GM10847 (cell line): ENCODE measurements at regions not wholly inside any gene's neighbourhood (a gene's known extent, or its start where the extent isn't known, plus 50 kb on each side); places are given as distances from the start of the nearest gene placed in this dataset.

Source experiments
- POLR2A ChIP-seq: IDR thresholded peaks from 2 replicates; pipeline ENCODE4 v1.6.1; 2011; ENCODE audit not compliant: insufficient read length; ENCODE audit errors: extremely low read depth

DNA sequence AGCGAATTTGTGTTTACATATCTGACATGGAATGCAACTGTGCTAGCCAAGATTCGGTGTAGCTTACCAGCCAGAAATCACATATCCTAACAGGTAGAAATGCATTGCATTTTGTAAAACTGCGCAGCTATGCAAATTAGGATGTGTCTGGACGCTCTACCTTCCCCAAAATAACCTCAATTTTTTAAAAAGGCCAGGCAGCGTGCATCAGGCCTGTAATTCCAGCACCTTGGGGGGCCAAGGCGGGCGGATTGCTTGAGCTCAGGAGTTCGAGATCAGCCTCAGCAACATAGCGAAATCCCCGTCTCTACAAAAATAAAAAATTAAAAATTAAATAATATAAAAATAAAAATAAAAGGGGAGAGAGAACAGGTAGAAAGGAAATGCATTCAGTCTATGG, 305.0 kb downstream of the TYW1 start:
- TF ChIP-seq POLR2A: no peak

DNA sequence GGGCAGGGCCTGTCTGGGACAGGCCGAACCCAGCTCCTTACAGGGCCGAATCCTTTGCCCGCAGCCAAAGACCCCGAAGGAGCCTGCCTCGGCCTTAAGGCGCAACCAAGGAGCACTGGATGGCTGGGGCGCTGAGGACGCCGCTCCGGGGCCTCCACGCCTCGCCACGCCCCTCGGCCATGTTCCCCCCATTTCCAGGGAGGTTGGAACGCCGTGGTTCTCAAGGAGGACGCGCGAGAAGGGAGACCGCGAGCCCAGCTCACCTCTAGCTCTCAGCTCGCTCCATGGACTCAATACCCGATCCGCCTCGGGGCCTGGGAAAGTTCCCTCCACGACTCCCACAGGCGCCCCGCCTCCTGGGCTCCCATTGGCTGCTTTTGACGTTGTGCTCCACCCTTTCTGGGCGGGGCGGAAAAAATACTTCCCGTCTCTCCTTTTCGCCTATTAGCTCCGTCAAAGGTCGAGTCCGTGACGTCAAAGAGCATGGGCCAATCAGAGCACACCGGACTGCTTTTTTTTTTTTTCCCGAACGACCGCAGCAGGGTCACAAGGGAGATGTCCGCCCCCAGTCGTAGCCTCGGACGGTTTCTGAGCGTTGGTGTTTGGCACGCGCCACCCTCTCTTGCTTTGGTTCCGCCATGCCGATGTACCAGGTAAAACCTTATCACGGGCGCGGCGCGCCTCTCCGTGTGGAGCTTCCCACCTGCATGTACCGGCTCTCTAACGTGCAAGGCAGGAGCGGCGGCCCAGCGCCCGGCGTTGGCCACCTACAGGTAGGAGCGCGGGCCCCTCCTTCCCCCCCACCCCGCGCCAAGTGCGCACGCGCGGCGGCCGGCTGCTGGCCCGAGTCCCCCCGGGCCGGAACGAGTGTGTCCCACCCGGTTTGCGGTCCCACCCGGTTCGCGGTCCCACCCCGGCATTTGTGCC, 305.7 kb downstream of the TYW1 start:
- peak; percentile 60 for TF ChIP-seq POLR2A

DNA sequence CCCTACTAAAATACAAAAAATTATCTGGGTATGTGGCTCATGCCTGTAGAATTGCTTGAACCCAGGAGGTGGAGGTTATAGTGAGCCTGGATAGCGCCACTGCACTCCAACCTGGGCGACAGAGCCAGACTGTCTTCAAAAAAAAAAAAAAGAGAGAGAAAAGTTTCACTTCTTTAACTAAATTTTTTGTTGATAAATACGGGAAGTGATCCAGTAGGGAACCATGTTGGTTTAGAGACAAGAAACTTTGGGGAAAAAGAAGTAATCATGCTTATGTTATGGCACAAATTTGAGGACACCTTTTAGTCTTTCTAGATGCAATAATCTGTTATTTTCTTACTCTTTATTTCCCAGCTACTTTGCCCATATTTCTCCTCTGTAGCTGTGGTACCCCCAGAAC, 309.7 kb downstream of the TYW1 start:
- no peak for TF ChIP-seq POLR2A

DNA sequence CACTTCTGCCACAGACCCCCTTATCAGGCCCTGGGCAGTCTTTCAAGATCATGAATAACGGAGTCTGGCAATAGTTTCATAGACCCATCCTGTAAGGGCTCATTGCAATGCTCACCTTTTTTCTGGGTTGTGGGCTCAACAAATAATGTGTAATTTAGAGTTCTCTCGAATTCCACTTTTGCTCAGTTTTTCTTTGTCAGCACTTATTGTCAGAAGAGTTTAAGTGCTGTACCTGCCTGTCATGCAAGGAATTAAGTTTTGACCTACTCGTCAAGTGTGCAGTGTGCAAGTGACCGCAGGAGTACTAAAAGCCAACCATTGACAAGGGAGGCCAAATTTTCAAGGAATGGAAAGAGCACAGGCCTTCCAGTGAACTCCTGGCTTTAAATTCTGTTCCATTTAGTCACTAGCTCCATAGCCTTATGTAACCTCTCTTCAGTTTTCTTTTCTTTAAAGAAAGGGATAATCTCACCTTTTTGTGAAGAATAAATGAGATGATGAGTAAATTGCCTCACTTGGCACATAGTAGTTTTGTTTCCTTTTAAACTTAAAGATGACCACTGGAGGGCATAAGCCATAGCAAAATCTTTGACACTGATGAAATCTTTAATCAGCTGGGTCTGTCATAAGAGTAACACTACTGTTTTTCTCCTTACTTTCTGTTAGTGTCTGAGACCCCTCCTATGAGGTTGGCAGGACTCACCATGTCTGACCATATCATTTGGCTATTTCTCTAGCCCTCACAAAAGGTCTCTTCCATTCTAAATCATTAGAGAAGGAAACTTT, 313.3 kb downstream of the TYW1 start:
- no peak for TF ChIP-seq POLR2A

DNA sequence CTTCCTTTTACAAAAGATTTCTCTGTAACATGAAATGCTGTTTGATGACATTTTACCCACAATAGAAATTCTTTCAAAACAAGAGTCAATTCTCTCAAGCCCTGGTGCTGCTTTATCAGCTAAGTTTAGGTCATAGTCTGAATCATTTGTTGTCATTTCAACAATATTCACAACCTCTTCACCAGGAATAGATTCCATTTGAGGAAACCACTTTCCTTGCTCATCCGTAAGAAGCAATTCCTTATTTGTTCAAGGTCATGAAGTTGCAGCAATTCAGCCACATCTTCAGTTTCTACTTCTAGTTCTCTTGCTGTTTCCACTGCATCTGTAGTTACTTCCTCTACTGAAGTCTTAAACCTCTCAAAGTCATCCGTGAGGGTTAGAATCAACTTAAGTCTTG, 315.3 kb downstream of the TYW1 start:
- TF ChIP-seq POLR2A: no peak

DNA sequence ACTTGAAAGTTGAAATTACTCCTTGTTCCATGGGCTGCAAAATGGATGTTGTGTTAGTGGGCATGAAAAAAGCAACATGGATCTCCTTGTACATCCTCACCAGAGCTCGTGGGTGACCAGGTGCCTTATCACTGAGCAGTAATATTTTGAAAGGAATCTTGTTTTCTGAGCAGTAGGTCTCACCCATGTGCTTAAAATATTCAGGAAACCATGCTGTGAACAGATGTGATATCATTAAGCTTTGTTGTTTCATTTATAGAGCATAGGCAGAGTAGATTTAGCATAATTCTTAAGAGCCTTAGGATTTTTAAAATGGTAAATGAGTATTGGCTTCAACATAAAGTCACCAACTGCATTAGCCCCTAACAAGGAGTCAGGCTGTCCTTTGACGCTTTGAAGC, 316.6 kb downstream of the TYW1 start:
- TF ChIP-seq POLR2A: no peak

DNA sequence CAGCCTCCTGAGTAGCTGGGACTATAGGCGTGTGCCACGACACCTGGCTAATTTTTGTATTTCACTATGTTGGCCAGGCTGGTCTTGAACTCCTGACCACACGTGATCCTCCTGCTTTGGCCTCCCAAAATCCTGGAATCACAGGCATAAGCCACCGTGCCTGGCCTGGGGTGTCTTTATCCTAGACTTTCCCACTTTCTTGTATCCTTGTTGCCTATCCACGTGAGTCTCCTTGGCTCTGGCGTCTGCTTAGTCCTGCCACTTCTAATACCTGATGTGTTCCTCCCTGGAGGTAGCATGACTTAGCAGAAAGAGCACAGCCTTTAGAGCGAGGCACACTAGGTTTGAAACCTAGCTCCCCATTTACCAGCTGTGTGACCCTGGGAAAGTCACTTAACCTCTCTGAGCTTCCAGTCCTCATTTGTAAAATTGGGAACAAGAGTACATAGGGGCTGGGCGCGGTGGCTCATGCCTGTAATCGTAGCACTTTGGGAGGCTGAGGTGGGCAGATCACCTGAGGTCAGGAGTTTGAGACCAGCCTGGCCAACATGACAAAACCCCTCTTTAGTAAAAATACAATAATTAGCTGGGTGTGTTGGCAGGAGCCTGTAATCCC, 344.6 kb downstream of the TYW1 start:
- no peak for TF ChIP-seq POLR2A

DNA sequence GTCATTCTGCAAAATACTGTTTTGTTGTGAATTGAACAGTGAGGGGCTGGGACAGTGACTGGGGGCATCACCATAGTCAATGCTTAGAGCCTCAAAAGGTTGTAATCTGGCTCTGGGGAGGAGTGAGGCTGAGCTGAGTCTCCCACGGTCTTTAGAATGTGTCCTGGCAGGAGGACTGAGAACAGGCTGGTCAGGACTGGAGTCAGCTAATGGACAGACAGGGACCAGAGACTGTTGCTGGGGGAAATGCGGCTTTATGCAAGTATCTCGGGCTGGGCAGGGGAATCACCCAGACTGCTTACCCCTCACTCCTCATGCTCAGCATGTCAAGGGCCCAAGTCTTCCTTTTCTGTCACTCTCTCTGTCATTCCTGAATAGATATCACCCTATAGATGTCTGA, 346.5 kb downstream of the TYW1 start:
- TF ChIP-seq POLR2A: no peak

DNA sequence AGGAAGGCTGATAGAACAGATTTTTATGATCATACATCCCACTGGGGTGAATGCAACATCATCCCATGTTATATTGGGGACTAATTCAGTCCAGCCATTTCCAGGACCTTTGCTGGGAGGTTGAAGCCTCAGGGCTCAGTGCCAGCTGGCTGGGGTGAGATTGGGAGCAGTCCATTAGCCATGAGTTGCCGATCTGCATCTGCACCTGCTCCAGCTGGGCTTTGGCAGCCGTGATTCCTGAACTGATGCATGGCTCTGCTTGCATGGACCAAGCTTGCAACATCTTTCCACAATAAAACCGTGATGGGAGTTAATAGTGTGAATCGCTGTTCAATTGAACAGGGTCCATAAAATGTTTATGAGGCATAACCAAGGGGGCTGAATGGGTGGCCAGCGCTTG, 346.9 kb downstream of the TYW1 start:
- no peak for TF ChIP-seq POLR2A

DNA sequence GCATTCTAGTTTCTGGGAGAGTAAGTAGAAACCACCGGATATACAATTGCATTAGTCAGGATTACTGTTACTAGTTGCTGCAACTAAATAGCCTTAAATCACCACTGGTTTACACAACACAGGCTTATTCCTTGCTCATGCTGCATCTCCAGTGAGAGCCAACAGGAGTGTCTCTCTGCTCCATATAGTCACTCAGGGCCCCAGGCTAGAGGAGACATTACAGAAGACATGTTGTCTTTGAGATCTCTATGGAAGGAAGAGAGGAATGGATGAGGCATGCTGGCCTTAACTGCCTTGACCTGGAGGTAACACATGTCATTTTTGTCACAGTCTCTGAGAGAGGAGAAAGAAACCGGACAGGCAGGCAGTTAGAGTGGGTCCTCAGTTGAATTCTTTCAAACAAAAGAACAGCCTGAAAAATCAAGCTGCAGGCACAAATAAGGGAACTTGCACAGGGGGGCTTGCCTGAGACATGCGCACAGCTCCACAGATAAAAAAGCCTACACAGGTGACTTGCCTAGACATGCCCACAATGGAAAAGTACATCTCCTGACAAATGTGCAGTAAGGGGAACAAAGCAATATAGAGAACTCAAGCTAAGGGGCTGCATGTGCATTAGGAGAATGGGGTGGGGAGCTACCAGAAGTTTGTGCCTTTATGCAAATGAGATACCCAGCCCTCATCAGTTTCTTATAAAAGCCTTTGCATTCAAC, 348.0 kb downstream of the TYW1 start:
- no peak for TF ChIP-seq POLR2A

DNA sequence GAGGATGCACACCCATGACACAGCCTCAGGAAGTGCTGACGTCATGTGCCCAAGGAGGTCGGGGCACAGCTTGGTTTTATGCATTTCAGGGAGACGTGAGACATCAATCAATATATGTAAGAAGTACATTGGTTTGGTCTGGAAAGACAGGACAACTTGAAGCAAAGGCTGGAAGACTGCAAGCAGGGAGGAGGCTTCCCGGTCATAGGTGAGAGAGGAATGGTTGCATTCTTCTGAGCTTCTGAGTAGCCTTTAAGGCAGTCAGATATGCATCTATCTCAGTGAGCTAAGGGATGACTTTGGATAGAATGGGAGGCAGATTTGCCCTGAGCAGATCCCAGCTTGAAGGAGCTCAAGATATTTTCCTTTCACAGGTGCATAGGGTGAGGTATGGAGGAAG, 349.5 kb downstream of the TYW1 start:
- no peak for TF ChIP-seq POLR2A

DNA sequence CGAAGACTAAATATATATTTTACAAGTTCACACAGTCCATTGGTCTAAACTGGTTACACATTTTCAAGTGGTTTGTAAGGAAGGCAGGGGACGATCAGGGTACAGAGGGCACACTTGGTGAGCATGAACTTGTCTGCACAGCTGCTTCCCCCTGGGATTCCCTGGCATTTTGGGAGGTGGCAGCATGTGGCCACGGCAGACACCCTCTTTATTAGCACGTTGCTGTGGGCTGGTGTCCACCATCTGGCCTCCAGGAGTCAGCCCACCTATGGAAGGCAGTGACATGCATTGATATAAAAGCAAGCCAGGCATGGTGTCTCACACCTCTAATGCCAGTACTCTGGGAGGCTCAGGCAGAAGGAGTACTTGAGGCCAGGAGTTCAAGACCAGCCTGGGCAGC, 350.2 kb downstream of the TYW1 start:
- TF ChIP-seq POLR2A: no peak

DNA sequence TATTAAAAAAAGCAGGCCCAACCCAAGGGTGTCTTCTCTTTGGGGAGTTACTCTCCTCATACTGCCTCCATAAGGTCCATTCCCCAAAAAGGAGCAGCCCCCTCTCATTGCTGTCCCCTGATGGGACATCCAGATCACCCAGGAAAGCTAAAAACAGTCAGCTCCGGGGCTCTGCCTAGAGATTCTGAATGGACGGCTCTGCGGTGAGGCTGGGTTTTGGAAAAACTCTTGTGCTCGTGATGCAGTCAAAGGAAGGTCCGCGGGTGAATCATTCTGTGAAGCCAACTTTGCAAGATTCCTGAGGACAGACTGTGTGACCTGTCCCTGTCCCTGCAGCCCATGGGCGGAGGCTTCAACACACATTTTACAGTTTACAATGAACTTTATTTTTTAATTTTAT, 351.5 kb downstream of the TYW1 start:
- no peak for TF ChIP-seq POLR2A

DNA sequence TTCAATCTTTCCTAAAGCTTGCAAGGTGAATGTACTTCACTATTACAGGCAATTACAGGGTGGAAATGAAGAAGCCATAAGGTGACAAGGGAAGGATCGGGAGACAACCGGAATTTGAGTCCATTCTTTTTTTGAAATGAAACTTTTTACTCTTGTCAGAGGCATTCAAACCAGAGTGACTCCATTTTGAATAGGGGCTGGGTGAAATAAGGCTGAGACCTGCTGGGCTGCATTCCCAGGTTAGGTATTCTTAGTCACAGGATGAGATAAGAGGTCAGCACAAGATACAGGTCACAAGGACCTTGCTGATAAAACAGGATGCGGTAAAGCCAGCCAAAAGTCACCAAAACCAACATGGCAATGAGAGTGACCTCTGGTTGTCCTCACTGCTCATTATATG, 363.3 kb downstream of the TYW1 start:
- no peak for TF ChIP-seq POLR2A

DNA sequence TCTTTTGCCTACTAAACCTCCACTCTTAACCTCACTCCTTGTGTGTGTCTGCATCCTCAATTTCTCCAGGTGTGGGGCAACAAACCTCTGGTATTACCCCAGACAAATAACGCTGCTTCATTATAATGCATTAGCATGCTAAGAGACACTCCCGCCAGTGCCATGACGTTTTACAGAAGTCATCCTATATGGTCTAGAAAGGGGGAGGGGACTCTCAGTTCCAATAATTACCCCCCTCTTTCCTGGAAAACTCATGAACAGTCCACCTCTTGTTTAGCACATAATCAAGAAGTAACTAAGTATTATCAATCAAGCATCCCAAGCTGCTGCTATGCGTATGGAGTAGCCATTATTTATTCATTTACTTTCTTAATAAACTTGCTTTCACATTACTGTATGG, 364.5 kb downstream of the TYW1 start:
- TF ChIP-seq POLR2A: no peak
